Ascending aorta (tissue), 2 donors: ENCODE measurements at regions not wholly inside any gene's neighbourhood (a gene's known extent, or its start where the extent isn't known, plus 50 kb on each side); places are given as distances from the start of the nearest gene placed in this dataset.
A peak's percentile ranks its signal among the peaks of the same experiment; 100 is the strongest.

Experiments used
- DNase-seq, 2 donors: peaks; one replicate each; pipeline ENCODE4 v3.0.0-alpha.2; 2019; ENCODE audit warnings: low spot score in 2 of 2
- H3K27ac ChIP-seq, 2 donors: fragments of 200-600 bp; sonication (generic); one replicate each; pipeline ENCODE4 v1.5.1; 2016 to 2017; ENCODE audit warnings: mild to moderate bottlenecking in 1 of 2
- H3K27me3 ChIP-seq: fragments of 200-600 bp; sonication (generic); one replicate; pipeline ENCODE4 v1.5.1; 2017
- H3K36me3 ChIP-seq, 2 donors: fragments of 200-600 bp; sonication (generic); one replicate each; pipeline ENCODE4 v1.5.1; 2016
- H3K4me1 ChIP-seq, 2 donors: fragments of 200-600 bp; sonication (generic); one replicate each; pipeline ENCODE4 v1.5.1; 2016 to 2017; ENCODE audit warnings: mild to moderate bottlenecking in 1 of 2
- H3K4me3 ChIP-seq, 2 donors: fragments of 200-600 bp; sonication (generic); one replicate each; pipeline ENCODE4 v1.5.1; 2016 to 2017; ENCODE audit warnings: mild to moderate bottlenecking in 1 of 2
- H3K9me3 ChIP-seq, 2 donors: fragments of 200-600 bp; sonication (generic); one replicate each; pipeline ENCODE4 v1.5.1; 2016
- intact Hi-C: fragments of 100-400 bp; cut with DNase I; formaldehyde crosslinking; loops from one replicate; pipeline ENCODE4 v1.15.1; 2023
- TF ChIP-seq, protein P1 (sequence below), 3 experiments: fragments of 200-600 bp in 2 of 3; fragments of 450-650 bp in 1 of 3; sonication (generic) in 2 of 3; IDR thresholded peaks; one replicate each; pipeline ENCODE4 v1.5.1; 2016 to 2019; ENCODE audit warnings: antibody characterized with exemption in 3 of 3, mild to moderate bottlenecking in 1 of 3, moderate library complexity in 1 of 3

DNA sequence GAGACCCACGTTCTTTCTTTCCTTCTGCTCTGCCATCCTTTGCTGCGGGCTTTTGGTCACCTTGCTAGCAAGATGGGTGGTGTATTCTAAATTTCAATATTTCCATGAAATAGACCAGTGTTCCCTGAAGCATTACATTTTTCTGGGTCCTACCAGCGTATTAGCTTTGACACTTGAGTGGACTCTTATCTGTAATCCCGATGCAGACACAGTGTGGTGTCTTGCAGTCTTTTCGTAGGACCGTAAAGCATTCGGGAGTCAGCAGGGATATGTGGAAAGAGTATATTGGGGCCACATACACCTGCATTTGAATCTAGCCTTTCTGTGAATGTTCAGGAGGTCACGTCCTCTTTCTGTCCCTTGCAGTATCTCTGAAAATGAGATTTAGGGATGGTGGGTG is 124.7 kb upstream of the CPEB4 start:
- peaks cover 0 to 5% of the 10 kb centered on the region in 2 donors for H3K4me1 ChIP-seq
- intact Hi-C loops = loop anchor here (5.0 kb wide), 1 partner anchor 209 kb away; no protein-coding TSS in a partner anchor
- H3K4me3 ChIP-seq = no peak overlapping the region
- TF ChIP-seq, protein P1, sequence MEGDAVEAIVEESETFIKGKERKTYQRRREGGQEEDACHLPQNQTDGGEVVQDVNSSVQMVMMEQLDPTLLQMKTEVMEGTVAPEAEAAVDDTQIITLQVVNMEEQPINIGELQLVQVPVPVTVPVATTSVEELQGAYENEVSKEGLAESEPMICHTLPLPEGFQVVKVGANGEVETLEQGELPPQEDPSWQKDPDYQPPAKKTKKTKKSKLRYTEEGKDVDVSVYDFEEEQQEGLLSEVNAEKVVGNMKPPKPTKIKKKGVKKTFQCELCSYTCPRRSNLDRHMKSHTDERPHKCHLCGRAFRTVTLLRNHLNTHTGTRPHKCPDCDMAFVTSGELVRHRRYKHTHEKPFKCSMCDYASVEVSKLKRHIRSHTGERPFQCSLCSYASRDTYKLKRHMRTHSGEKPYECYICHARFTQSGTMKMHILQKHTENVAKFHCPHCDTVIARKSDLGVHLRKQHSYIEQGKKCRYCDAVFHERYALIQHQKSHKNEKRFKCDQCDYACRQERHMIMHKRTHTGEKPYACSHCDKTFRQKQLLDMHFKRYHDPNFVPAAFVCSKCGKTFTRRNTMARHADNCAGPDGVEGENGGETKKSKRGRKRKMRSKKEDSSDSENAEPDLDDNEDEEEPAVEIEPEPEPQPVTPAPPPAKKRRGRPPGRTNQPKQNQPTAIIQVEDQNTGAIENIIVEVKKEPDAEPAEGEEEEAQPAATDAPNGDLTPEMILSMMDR (IDR thresholded peaks at IDR 0.05) = no peak
- DNase-seq = no peak
- no peaks in the 10 kb centered on the region for H3K36me3 ChIP-seq
- H3K27ac ChIP-seq = no peak overlapping the region
- H3K9me3 ChIP-seq = no peaks in the 10 kb centered on the region
- H3K27me3 ChIP-seq = no peaks in the 10 kb centered on the region

DNA sequence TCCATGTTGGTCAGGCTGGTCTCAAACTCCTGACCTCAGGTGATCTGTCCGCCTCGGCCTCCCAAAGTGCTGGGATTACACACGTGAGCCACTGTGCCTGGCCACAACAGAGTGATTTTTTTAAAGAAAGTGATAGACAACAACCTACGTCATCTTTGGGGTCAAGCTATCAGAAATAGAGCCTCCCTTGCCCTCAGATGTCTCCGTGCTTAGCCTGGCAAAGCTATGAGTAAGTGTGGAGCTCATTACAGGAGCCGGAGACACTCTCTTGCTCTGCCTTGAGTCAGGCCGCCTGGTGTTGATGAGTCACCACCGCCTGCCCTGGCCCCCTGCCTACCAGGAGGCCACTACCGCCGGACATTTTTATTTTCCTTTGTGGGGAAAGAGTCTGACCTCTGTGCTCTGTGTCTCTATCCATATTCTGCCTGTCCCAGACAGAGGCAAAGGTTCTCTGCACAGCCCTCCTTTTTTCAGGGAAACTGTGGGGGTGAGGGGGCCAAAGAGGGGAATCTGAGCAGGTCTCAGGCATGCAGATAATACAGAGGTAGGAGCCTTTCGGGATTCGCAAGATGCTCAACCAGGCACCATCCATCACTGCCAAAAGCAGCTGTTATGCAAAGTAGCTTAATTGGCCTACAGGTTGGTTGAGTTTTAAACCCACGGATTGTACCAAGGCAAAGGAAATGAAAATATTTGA is 123.7 kb upstream of the CPEB4 start:
- Histone ChIP-seq H3K4me1 (peaks cover 0 to 5% of the 10 kb centered on the region in 2 donors), H3K27ac (peak overlapping the region; percentile 27 to 64), H3K4me3 (no peak overlapping the region), H3K36me3 (no peaks in the 10 kb centered on the region), H3K27me3 (no peaks in the 10 kb centered on the region), H3K9me3 (no peaks in the 10 kb centered on the region)
- TF ChIP-seq, protein P1 (IDR thresholded peaks at IDR 0.05) = no peak
- intact Hi-C loops = loop anchor here (2.0 to 5.0 kb wide), 3 partner anchors 126 to 208 kb away; partner anchors contain the start of gene BOD1
- DNase-seq = peak; percentile 70 to 90

DNA sequence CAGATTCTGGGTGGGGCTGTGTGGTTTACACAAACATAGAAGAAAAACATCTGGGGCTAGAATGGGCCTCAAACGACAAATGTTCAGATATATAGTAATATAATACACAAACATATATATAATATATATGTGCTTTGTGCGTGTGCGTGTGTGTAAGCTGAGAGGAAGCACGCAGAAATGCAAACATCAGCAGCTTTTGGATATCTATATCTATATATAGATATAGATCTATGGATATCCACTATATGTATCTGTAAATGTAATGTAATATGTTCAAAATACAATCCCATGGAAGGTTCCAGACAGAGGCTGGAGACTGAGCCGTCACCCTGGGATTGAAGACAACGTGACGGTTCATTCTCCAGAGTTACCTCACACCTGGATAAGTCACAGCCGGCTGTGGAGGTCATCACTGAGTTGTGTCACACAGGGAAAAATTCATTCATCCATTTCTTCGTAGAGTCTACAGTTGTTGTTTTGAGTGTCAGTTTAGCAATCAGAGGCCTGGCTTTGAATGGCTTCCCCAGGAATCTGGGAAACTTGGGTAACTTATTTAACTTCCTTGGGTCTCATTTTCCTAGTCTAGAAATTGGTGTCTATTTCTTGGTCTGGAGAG is 123.0 kb upstream of the CPEB4 start:
- H3K4me1 ChIP-seq = peaks cover 0 to 5% of the 10 kb centered on the region in 2 donors
- TF ChIP-seq, protein P1 (IDR thresholded peaks at IDR 0.05) = no peak
- H3K27ac ChIP-seq = peak overlapping the region; percentile 15 to 63
- no peak overlapping the region for H3K4me3 ChIP-seq
- H3K9me3 ChIP-seq = no peaks in the 10 kb centered on the region
- DNase-seq = no peak
- intact Hi-C loops = loop anchor here (2.0 to 5.0 kb wide), 2 partner anchors 126 to 148 kb away; partner anchors contain the start of gene BOD1
- H3K27me3 ChIP-seq = no peaks in the 10 kb centered on the region
- H3K36me3 ChIP-seq = no peaks in the 10 kb centered on the region

DNA sequence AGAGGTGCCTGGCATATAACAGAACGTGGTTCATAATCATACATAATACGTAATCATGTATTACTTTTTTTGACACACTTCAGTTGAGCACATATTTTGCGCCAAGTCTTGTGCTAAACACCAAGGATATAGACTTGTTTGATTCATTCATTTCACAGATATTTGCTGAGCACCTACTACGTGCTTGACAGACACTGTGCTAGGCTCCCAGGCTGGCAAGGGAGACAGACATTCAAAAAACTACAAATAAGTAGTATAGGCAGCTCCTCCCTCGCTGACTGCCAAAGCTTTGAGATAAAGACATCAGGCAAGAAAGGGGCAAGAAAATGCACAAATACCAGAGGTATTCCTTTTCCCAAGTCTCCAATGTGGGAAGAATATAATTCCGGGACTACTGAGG is 122.5 kb upstream of the CPEB4 start:
- H3K4me3 ChIP-seq = no peak overlapping the region
- H3K27ac ChIP-seq = peak overlapping the region; percentile 15 to 63
- intact Hi-C loops = loop anchor here (2.0 to 5.0 kb wide), 2 partner anchors 125 to 148 kb away; partner anchors contain the start of gene BOD1

DNA sequence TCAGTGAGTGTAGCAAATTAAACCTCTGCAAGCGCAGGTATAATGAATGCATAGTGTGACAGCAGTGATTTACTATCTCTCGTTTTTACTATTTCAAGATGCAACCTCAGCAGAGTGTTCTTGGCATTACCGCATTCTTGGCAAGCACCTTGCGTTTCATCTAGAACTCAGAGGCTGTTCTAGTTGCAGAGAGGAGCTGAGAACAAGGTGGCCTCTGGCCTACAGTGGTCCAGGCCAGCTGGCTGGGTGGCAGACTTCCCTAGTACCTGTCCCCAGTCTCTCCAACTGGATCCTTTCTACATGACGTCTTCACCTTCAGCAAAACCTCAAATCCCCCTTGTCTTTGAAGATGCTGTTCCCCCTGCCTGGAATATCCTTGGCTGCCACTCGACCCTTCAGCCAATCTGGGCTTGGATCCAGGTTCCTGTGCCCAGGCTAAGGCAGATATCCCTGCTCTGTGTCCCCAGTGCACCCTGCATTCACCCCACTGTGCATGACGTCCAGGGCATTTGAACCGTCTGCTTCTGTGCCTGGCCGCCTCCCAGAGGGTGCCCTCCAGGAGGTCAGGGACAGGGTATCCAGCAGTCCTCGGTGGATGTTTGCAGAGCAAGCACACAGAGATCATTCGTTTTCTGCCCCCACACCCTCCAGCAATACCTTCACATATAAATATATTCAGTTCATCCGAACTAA is 120.4 kb upstream of the CPEB4 start:
- TF ChIP-seq, protein P1 (IDR thresholded peaks at IDR 0.05) = no peak
- intact Hi-C loops = loop anchor here (5.0 kb wide), 1 partner anchor 150 kb away; the partner anchor contains the start of gene BOD1
- Histone ChIP-seq H3K4me1 (peaks cover 0 to 5% of the 10 kb centered on the region in 2 donors), H3K36me3 (no peaks in the 10 kb centered on the region), H3K4me3 (no peak overlapping the region), H3K27ac (no peak overlapping the region), H3K27me3 (no peaks in the 10 kb centered on the region), H3K9me3 (no peaks in the 10 kb centered on the region)
- DNase-seq = no peak

More for the DNA sequence above, 122.5 kb upstream of the CPEB4 start:
- DNase-seq = no peak
- Histone ChIP-seq H3K27me3 (no peaks in the 10 kb centered on the region), H3K36me3 (no peaks in the 10 kb centered on the region), H3K4me1 (peaks cover 0 to 5% of the 10 kb centered on the region in 2 donors), H3K9me3 (no peaks in the 10 kb centered on the region)
- TF ChIP-seq, protein P1 (IDR thresholded peaks at IDR 0.05) = no peak
